ENCODE measurements at regions not wholly inside any gene's neighbourhood (a gene's known extent, or its start where the extent isn't known, plus 50 kb on each side); places are given as distances from the start of the nearest gene placed in this dataset.

GRCh38 chr3:27827041-27827440 lies 104.9 kb upstream of the EOMES start:
- DNase-seq (ENCODE audit: insufficient read length, low spot score): no peak
- FAIRE-seq: no peak
- TF ChIP-seq POLR2A (IDR thresholded peaks at IDR 0.05; ENCODE audit: low read depth, low read length): no peak

GRCh38 chr3:27840807-27841594 lies 118.9 kb upstream of the EOMES start:
- no peak for FAIRE-seq
- no peak for TF ChIP-seq POLR2A (IDR thresholded peaks at IDR 0.05; ENCODE audit: low read depth, low read length)
- DNase-seq (ENCODE audit: insufficient read length, low spot score): no peak

- no peak for TF ChIP-seq POLR2A (IDR thresholded peaks at IDR 0.05; ENCODE audit: low read depth, low read length)
- FAIRE-seq (no peak), DNase-seq (ENCODE audit: insufficient read length, low spot score) (no peak)
These were observed 122.0 kb upstream of the EOMES start for GRCh38 chr3:27844052-27844675.

- TF ChIP-seq POLR2A (IDR thresholded peaks at IDR 0.05; ENCODE audit: low read depth, low read length): no peak
- FAIRE-seq: no peak
- DNase-seq (ENCODE audit: insufficient read length, low spot score): no peak
These were observed 125.6 kb upstream of the EOMES start for GRCh38 chr3:27847697-27848096.

GRCh38 chr3:27848826-27849225 lies 126.7 kb upstream of the EOMES start:
- DNase-seq (ENCODE audit: insufficient read length, low spot score) (no peak), FAIRE-seq (no peak)
- no peak for TF ChIP-seq POLR2A (IDR thresholded peaks at IDR 0.05; ENCODE audit: low read depth, low read length)

GRCh38 chr3:27859821-27860220 lies 137.7 kb upstream of the EOMES start:
- TF ChIP-seq POLR2A (IDR thresholded peaks at IDR 0.05; ENCODE audit: low read depth, low read length): no peak
- DNase-seq (ENCODE audit: insufficient read length, low spot score): no peak
- FAIRE-seq: no peak

GRCh38 chr3:27861046-27862036 lies 139.2 kb upstream of the EOMES start:
- DNase-seq (ENCODE audit: insufficient read length, low spot score) (no peak), FAIRE-seq (no peak)
- TF ChIP-seq POLR2A (IDR thresholded peaks at IDR 0.05; ENCODE audit: low read depth, low read length): no peak

- FAIRE-seq: no peak
- no peak for TF ChIP-seq POLR2A (IDR thresholded peaks at IDR 0.05; ENCODE audit: low read depth, low read length)
These were observed 143.6 kb upstream of the EOMES start for GRCh38 chr3:27865731-27866130.

GRCh38 chr3:27869152-27869551 lies 147.0 kb upstream of the EOMES start:
- DNase-seq (ENCODE audit: insufficient read length, low spot score) (no peak), FAIRE-seq (no peak)
- TF ChIP-seq POLR2A (IDR thresholded peaks at IDR 0.05; ENCODE audit: low read depth, low read length): no peak

More at GRCh38 chr3:27865731-27866130, 143.6 kb upstream of the EOMES start:
- no peak for DNase-seq (ENCODE audit: insufficient read length, low spot score)

GRCh38 chr3:27877061-27878013 lies 155.2 kb upstream of the EOMES start:
- no peak for TF ChIP-seq POLR2A (IDR thresholded peaks at IDR 0.05; ENCODE audit: low read depth, low read length)
- FAIRE-seq: no peak
- DNase-seq (ENCODE audit: insufficient read length, low spot score): no peak

GRCh38 chr3:27878014-27878383 lies 155.9 kb upstream of the EOMES start:
- FAIRE-seq (no peak), DNase-seq (ENCODE audit: insufficient read length, low spot score) (no peak)
- no peak for TF ChIP-seq POLR2A (IDR thresholded peaks at IDR 0.05; ENCODE audit: low read depth, low read length)

- no peak for TF ChIP-seq POLR2A (IDR thresholded peaks at IDR 0.05; ENCODE audit: low read depth, low read length)
- FAIRE-seq: peak; percentile 38
- no peak for DNase-seq (ENCODE audit: insufficient read length, low spot score)
These were observed 159.1 kb upstream of the EOMES start for GRCh38 chr3:27880969-27881892.
